CD4-positive, alpha-beta T cell treated with Interleukin-12 subunit alpha and Interleukin-12 subunit beta, for 1 hour (primary cell): ENCODE measurements at regions not wholly inside any gene's neighbourhood (a gene's known extent, or its start where the extent isn't known, plus 50 kb on each side); places are given as distances from the start of the nearest gene placed in this dataset.
"Not testable (repeated sequence)": the region's sequence is repeated elsewhere in the genome, so short reads cannot be mapped to it uniquely, and the experiment has no call there.

Source experiments
- DNase-seq: peaks from one replicate; pipeline ENCODE4 v3.0.0-alpha.2; 2020

DNA sequence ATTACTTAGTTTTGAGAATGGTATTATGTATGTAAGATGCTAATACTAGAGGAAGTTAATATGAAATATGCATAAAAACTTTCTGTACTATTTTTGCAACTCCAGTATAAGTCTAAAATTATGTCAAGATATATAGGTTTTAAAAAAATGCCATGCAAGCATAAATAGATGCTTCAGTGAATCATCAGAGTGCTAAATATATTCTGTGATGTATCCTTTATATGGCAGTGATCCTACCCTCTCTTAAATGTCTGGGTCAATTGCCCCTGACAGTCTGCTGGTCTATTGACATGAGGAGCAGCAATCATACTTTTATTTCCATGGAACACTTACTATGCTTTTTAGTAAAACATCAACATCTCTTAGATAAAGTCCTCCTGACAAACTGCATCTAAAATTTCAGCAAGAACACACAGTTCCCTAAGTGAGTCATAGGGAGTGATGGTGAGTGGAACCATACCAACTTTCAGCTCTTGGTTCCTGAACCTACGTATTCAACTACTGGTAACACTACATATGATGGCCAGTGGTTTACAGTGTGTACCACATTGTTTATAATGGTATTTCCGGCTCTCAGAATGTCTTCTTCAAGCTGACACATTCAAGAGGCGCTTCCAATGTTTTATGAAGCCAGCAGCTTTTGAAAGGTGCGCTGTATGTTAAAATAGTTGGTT lies 928.7 kb upstream of the GJE1 start:
- no peak for DNase-seq

DNA sequence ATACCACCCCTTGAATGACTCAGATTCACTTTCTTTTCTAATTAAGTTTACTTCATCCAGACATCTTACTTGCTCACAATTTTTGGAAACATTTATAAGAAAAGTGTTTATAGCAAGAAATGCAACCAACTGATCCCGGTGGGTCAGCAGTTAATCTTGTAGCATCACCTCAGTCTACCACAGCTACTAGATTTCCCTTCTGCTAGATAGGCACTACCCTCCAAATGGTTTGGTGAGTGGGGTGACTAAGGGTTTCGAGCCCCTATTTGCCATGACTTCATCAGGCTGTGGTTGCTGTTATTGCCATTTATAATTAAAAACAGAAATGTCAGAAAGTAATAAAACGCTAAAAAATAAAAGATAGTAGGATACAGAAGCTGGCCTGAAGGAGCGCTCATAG lies 930.1 kb upstream of the GJE1 start:
- no peak for DNase-seq

DNA sequence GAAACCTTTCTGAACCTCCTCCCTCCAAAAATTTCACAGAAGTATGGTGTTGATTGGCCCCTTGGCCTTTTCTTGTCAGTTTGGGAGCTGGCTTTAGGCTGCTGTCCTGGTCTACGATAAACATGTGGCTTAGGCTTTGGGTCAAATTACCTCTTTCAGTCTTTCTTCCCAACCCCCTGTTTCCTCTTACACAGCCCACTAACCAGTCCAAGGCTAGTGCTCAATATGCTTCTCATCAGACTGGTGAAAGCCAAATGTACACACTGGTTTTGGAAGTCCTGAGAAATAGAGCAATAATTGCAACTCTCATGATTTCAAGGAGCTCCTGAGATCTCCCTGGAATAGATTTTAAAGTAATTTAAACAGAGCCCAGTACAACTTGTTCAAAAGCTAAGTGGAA lies 933.7 kb upstream of the GJE1 start:
- no peak for DNase-seq

DNA sequence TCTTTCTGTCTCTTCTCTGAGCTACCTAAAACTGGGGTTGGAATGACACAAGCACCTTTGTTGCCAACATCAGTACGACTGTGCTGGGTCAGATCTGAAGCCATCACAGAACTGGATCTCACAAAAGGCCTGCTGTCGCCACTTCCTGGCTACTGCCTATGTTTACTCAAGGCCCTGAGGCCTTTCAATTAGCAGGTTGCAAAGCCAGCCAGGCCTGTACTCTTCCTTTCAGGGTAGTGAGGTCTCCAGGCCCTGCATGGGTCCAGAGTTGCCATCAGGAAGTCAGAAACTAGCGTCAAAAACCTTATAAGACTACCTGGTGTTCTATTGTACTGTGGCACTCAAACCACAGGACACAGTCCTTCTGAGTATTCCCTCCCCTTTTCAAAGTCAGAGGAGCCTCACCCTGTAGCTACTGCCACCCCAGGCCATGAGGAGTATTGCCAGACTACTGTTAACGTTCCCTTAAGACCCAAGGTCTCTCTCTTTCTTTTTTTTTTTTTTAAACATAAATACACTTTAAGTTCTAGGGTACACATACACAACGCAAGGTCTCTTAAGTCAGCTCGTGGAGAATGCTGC lies 937.4 kb upstream of the GJE1 start:
- DNase-seq: no peak

DNA sequence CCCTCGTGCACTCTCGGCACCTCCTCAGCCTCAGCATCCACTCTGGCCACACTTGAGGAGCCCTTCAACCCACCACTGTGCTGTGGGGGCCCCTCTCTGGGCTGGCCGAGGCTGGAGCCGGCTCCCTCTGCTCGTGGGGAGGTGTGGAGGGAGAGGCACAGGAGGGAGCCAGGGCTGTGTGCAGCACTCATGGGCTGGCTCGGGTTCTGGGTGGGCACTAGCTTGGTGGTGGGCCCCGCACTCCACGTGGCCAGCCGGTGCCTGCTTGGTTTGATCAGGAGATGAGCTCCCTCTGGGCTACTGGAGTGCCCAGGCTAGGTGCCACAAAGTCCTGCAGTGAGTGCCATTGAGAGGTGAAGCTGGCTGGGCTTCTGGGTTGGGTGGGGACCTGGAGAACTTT lies 949.4 kb upstream of the GJE1 start:
- no peak for DNase-seq

DNA sequence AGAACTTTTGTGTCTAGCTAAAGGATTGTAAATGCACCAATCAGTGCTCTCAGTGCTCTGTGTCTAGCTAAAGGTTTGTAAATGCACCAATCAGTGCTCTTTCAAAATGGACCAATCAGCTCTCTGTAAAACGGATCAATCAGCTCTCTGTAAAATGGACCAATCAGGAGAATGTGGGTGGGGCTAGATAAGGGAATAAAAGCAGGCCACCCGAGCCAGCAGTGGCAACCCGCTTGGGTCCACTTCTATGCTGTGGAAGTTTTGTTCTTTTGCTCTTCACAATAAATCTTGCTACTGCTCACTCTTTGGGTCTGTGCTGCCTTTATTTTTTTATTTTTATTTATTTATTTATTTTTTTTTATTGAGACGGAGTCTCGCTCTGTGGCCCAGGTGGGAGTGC lies 957.3 kb upstream of the GJE1 start:
- DNase-seq: not testable (repeated sequence)

DNA sequence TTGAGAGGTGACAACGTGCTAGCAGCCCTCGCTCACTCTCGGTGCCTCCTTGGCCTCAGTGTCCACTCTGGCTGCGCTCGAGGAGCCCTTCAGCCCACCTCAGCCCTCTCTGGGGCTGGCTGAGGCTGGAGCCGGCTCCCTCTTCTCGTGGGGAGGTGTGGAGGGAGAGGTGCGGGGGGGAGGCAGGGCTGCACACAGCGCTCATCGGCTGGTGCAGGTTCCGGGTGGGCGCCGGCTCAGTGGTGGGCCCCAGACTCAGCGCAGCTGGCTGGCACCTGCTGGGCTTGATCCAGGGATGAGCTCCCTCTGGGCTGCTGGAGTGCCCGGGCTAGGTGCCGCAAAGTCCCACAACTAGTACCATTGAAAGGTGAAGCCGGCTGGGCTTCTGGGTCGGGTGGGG lies 957.8 kb upstream of the GJE1 start:
- DNase-seq: no peak

DNA sequence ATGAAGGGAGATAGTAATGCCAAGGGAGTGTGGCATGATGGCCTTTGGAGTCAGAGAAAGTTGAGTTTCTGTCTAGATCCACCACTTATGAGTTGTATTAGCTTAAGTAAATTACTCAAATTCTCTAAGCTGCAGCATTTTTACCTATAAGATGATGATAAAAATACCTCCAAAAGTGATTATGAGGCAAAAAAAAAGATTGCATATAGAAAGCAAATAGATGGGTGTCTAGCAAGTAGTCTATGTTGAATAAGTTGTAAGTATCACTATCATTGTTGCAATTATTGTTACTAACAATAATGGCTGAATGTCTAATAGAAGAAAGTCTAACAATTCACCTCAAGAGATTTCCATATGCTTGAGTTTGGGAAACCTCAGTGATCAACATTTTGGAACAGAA lies 959.2 kb upstream of the GJE1 start:
- no peak for DNase-seq

DNA sequence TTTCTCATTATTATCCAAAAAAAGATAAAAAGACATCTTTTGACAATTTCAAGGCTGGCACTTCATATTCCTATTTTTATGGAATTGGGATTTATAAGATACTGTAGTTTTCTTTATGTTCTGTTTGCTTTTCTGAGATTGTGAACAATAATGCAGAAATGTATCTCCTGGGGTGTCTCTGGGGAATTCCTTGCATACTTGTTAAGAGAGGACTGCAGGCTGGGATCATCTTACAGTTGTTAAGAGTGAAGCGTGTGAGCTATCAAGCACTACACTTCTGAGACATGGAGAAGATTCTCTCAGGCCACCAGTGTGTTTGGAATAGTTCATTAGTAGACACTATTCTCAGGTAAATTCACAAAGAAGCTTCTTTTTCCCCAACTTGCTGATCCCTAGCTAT lies 963.3 kb upstream of the GJE1 start:
- no peak for DNase-seq

DNA sequence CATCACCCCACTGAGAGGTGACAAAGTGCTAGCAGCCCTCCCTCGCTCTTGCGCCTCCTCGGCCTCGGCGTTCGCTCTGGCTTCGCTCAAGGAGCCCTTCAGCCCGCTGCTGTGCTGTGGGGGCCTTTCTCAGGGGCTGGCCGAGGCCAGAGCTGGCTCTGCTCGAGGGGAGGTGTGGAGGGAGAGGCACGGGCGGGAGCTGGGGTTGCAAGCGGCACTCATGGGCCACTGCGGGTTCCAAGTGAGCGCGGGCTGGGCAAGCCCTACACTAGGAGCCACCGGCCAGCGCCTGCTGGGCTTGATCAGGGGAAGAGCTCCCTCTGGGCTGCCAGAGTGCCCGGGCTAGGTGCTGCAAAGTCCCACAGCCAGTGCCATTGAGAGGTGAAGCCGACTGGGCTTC lies 964.8 kb upstream of the GJE1 start:
- DNase-seq: no peak

DNA sequence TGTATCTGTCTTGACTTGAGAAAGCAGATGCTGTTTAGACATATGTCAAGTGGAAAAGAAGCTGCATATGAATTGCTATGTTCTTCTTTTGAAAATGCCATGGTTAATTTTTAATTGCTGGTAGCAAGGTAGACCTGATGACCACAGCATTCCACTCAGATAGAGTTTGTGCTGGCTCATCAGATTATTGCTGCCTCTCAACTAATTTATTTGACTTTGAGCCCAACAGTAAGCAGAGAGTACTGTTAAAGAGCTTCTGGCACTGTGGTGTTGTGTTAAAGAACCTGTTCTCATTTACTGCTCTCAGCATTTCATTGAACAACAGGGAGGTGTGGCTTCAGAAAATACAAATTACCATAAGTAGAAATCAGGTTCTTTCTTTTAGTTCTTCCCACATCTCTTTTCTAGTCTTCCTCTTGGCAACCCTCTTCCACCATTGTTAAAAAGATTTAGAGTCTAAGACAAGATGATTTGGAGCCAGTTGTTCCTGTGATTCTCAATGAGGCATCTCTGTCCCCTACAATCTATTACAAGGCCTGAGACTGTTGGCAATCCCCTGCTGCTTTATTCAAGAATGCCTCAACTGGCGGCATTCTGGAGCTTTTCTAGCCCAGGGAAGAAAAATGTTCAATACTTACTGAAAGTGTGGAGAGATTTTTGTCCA lies 967.6 kb upstream of the GJE1 start:
- DNase-seq: no peak

DNA sequence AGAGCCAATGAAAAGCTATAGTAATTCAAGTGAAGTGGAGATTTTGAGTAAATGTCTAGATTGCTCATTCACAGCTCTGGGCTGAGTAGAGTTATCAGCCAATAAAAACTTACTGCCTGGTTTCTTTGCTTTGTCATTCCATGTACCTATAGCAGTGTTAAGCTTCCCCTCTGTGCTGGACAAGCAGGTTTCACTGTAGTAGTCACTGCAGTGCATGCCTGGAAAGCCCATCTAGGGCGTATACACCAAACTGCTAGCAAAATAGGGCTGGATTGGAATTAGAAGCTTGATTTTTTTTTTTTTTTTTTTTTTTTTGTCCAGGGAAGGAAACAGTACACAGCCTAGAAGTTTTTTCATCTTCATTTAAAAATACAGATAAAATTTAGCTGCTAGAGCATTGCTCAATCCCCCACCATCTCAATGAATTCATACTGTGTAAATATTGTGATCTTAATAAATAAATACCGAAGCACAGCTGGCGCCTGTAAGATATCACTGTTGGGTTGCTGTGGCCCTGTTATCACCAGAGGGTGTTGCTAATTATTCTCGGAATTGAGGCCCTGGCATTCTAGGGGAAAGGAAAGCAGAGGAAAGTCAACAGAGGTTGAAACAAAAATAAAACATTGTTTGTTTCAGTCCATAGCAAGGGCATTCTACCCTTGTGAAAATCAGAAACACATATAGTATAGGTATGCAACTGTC lies 968.5 kb upstream of the GJE1 start:
- no peak for DNase-seq

DNA sequence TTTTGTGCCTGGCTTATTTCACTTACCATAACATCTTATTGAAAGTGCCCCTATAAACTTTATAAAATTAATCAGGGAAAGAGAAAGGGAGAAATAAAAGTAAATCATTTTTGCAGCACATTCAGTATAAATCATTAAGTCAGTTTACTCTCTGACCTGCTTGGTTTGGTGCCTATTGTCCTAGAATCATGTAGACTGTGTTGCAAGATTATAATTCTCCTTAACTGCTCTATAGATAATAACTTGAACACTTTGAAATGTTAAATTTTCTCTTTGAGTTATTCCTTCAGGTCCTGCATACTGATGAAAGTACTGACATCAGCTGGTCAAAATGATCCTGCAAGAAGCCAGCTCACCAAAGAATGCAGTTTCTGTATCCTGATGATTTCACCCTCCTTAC lies 969.6 kb upstream of the GJE1 start:
- no peak for DNase-seq

DNA sequence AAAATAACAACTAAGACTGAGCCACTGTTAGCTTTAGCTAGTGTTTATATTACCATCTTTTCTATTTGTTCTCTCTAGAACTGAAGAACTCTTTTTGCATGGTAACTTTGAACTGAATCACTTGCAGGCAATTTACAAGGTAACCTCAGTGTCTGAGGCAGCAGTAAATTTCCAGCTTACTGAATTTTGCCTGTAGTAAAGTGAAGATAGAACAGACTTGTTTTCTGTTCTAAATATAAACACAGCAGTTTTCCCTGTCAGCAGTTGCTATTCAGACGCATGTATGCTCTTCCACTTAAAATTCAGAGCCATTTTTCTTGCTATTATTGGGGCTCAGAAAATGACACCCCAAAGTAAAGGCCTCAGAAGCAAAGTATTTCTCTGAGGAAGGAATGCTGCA lies 974.0 kb upstream of the GJE1 start:
- DNase-seq: no peak

DNA sequence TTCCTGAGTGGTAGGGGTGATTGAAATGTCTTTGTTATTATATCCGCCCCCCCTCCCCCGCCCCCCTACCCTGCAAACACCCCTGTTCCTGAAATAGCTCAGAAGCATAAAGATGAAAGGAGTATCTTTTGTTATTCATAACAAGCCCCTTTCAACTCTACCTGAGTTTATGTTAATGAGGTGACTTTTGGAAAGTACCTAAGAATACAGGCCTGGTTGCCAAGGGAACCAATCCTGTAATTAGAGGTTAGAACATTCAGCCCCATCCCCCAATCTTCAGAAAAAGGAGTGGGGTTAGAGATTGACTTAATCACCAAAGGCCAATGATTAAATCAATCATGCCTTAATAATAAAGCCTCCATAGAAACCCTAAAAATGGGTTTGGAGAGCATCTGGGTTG lies 979.2 kb upstream of the GJE1 start:
- DNase-seq: peak; percentile 55

DNA sequence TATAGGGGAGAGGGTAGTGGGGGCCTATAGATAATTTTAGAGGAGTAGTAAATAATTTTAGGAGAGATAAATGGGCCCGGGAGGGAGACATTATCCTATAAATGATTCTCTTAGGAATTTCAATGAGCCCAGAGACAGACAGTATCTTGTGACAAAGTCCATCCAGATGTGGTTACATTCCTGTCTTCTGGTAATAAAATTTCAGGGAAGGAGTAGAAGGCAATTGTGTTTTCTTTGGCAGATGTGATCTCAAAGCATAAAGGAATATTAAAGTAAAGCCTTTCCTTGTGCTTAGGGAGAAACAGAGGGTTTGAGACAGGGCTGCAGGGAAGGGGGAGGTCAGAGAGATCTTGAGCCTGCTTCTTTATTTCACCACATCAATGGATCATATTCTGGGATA lies 979.8 kb upstream of the GJE1 start:
- no peak for DNase-seq

DNA sequence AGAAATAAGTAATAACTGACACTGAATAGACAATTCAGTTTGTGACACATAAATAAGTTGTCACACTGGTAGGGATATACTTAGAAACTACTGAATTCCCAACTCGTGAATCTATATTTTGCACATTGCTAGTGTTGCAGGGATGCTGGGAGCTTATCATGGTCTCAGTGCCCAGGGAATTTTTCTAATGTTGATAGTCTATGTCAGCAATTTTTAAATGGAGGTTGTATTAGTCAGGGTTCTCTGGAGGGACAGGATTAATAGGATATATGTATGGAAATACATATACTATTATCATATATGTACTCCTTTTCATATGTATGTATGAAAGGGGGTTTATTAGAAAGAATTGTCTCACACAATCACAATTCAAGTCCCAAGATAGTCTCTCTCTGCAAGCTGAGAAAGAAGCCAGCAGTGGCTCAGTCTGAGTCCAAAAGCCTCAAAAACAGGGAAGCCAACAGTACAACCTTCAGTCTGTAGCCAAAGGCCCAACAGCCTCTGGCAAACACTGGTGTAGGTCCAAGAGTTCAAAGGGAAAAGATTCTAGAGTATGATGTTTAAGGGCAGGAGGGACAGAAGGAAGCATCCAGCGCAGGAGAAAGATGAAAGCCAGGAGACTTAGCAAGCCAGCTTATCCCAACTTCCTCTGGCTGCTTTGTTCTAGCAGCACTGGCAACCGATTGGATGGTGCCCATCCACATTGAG lies 980.9 kb upstream of the GJE1 start:
- no peak for DNase-seq

DNA sequence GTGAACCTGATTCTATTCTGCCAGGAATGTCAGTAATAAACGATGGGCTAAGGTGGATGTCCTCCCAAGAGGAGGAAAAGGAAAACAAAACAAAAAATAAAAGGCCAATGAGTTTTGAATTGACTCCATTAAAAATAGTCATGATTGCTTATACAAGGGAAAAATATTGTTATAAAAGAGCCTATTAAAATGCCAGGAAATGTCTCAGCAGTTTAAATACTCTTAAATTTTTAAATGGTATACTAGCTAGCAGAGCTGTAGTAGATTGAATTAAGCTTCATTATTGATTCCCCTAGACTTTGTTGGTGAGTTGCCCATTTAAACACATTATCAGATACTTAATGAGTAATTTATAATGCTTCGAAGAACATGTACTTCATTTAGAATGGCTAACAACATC lies 990.9 kb upstream of the GJE1 start:
- DNase-seq: no peak

DNA sequence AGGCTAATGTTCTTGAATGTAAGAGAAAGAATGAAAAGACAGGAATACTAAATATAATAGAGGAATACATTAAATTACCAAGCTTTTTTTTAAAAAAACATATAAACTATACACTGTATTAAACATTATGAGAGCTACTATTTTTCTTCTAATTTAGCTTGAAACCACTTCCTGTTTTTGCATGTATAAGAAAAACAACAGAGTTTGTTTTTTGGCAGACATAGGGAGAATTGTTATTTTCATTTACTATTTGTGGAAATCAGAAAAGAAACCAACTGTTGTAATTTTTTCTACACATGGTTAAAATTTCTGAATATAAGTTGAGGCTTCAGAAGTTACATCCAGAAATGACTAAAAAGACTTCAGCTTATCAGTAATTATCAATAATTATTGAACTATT lies 991.8 kb upstream of the GJE1 start:
- DNase-seq: no peak

DNA sequence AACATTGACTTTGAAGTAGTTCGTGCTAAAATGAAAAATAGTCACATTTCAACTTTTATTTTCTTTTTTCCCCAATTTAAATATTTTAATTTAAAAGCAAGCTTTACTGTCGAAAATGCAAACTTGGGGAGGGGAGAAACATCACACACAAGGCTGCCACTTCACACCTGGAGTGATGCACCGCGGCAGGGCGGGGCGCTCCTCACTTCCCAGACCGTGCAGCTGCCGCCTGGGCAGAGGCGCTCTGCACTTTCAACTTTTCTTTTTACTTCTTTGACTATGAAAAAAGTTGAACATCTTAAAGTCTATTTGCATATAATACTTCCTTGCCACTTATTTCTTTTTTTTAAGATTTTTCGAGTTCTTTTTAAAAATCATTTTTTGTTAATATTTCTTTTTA lies 993.3 kb upstream of the GJE1 start:
- no peak for DNase-seq

DNA sequence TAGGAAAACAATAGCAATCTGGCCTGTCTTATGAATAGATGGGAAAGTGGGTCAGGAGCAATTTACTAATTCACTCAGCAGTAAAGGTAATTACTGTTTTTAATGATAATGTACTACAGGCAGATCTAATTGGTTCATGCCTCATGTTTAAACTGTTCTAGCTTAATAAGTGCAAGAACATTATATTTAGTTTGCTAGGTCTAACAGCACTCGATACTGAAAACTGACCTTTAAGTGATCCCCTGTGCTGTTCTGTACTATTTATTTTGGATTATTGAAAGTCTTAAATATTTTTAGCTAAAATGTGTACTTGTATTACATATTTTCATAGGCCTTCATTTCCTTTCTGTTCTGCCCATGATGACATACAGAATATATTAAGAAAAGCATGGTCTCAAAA lies 998.0 kb upstream of the GJE1 start:
- DNase-seq: no peak

DNA sequence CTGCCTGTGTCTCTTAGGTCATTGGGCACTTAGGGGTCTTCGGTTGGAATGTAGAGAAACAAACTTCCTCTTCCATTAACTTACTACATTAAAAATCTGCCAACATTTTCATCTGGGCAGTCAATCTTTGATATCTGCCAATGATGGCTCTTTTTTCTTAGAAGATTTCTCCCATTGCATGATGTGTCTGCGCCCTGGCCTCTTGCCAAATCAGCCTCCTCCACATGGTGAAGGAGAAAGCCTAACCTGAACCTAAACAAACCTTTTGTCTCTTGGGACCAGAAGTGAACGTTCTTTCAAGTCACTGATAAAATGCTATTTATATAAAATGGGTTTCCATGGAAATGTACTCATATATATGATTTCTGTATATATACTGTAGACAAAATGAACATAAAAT lies 998.9 kb upstream of the GJE1 start:
- no peak for DNase-seq

DNA sequence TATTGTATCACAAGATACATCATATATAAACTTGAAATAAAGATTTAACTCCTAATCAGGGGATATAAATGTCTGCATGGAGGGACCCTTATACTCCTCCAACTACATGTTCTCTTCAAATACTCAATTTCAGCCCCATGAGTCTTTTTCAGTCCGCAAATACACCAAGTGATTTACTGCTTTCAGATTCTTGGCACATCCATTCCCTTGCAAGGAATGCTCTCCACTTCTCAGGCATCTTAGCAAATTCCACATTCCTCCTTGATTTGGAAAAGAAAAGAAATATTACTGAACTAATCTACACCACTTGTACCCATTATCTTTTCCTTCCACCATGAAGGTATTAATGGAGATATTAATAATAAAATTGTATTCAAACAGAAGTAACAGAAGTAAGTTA lies 999.4 kb upstream of the GJE1 start:
- no peak for DNase-seq

DNA sequence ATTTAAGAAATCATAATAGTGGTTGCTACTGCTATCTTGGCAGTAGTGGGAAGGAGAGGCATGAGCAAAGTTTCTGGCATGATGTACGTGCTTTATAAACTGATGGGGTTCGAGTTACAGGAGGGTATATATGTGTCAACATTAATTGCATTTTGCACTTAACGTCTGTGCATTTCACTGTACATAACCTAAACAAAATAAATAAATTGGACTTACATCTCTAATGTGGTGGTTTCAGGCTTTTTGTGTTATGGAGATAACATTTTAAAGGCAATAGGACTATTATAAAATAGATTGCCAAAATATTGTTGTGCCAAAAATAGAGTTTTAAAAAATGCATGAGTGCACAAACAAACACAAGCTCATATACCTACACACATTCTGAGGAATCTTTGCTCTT lies 1001.1 kb upstream of the GJE1 start:
- DNase-seq: no peak
